ENCODE measurements at regions not wholly inside any gene's neighbourhood (a gene's known extent, or its start where the extent isn't known, plus 50 kb on each side); places are given as distances from the start of the nearest gene placed in this dataset.

GRCh38 chr4:66097218-66097617 is 426.9 kb upstream of the EPHA5 start:
- TF ChIP-seq CTCF (IDR thresholded peaks at IDR 0.05; ENCODE audit: insufficient read depth, low read depth, low read length), result no peak
- no peak for TF ChIP-seq EZH2 (IDR thresholded peaks at IDR 0.05; ENCODE audit: insufficient read depth, low read length)

Measured in astrocyte (in vitro differentiated cells and primary cell).